Activated CD4-positive, alpha-beta T cell treated with anti-CD3 and anti-CD28 coated beads, Interleukin-2, amount 10 ng/mL, durations not matched to agents 7 days and 5 days (primary cell): ENCODE measurements at regions not wholly inside any gene's neighbourhood (a gene's known extent, or its start where the extent isn't known, plus 50 kb on each side); places are given as distances from the start of the nearest gene placed in this dataset.
"Not testable (repeated sequence)": the region's sequence is repeated elsewhere in the genome, so short reads cannot be mapped to it uniquely, and the experiment has no call there.

ENCODE experiments used
- CTCF ChIA-PET: fragments of 350-600 bp; sonication (Branson Sonifier 250); formaldehyde crosslinking; loops from one replicate; lab custom pipeline; 2021; ENCODE audit warnings: antibody characterized with exemption; lab: Charles Lee
- POLR2A ChIA-PET: fragments of 350-600 bp; sonication (Branson Sonifier 250); formaldehyde crosslinking; loops from one replicate; lab custom pipeline; 2021; ENCODE audit warnings: antibody characterized with exemption; lab: Charles Lee
- DNase-seq: peaks from one replicate; pipeline ENCODE4 v3.0.0-alpha.2; 2020
- H3K27ac Mint-ChIP-seq: one replicate; pipeline ENCODE4 v1.8.0; 2021; ENCODE audit warnings: mild to moderate bottlenecking, moderate library complexity, mixed read lengths
- H3K27me3 Mint-ChIP-seq: one replicate; pipeline ENCODE4 v1.8.0; 2021; ENCODE audit warnings: mixed read lengths
- H3K36me3 Mint-ChIP-seq: one replicate; pipeline ENCODE4 v1.8.0; 2021; ENCODE audit warnings: low read depth, mixed read lengths
- H3K4me1 Mint-ChIP-seq: one replicate; pipeline ENCODE4 v1.8.0; 2021; ENCODE audit warnings: mixed read lengths
- H3K4me3 Mint-ChIP-seq: one replicate; pipeline ENCODE4 v1.8.0; 2021; ENCODE audit warnings: mild to moderate bottlenecking, moderate library complexity, mixed read lengths
- H3K9me3 Mint-ChIP-seq: one replicate; pipeline ENCODE4 v1.8.0; 2021; ENCODE audit warnings: mixed read lengths

- H3K27ac Mint-ChIP-seq, H3K4me1 Mint-ChIP-seq, CTCF ChIA-PET, DNase-seq, POLR2A ChIA-PET, H3K27me3 Mint-ChIP-seq, H3K36me3 Mint-ChIP-seq, H3K4me3 Mint-ChIP-seq: not testable (repeated sequence)
- H3K9me3 Mint-ChIP-seq, result peaks cover 12% of the 10 kb centered on the region
These were observed 710.3 kb upstream of the INTU start for GRCh38 chr4:126922328-126922938.

DNA sequence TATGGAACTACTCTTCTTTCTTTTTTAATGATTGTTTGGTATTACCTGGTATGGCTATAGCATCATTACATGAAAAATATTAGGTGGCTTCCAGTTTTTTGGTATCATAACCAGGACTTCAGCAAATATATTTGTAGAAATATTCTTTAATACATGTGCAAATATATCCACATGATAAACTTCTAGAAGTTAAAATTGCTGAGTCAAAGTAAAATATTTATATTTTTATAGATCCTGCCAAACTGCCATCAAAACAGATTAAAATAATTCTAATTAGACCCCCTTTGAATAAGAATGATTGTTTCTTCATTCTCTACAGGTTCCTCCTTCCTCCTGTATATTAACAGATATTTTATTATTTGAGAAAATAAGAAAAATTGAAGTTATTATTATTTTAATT is 708.5 kb upstream of the INTU start:
- H3K4me3 Mint-ChIP-seq, result no peak overlapping the region
- peaks cover 8% of the 10 kb centered on the region for H3K9me3 Mint-ChIP-seq
- H3K27ac Mint-ChIP-seq, result no peak overlapping the region
- H3K27me3 Mint-ChIP-seq, result no peaks in the 10 kb centered on the region
- DNase-seq, result no peak
- ChIA-PET POLR2A (no interaction called here), CTCF (no interaction called here)
- H3K36me3 Mint-ChIP-seq, result no peaks in the 10 kb centered on the region
- H3K4me1 Mint-ChIP-seq, result no peaks in the 10 kb centered on the region

- CTCF ChIA-PET, H3K9me3 Mint-ChIP-seq, H3K27me3 Mint-ChIP-seq, H3K36me3 Mint-ChIP-seq, POLR2A ChIA-PET, H3K4me3 Mint-ChIP-seq, H3K27ac Mint-ChIP-seq, DNase-seq, H3K4me1 Mint-ChIP-seq: not testable (repeated sequence)
These were observed 702.7 kb upstream of the INTU start for GRCh38 chr4:126930059-126930458.

- no peaks in the 10 kb centered on the region for H3K27me3 Mint-ChIP-seq
- H3K4me3 Mint-ChIP-seq, result no peak overlapping the region
- H3K4me1 Mint-ChIP-seq, result no peaks in the 10 kb centered on the region
- DNase-seq, result no peak
- no peaks in the 10 kb centered on the region for H3K9me3 Mint-ChIP-seq
- H3K36me3 Mint-ChIP-seq, result no peaks in the 10 kb centered on the region
- ChIA-PET CTCF (no interaction called here), POLR2A (no interaction called here)
- H3K27ac Mint-ChIP-seq, result no peak overlapping the region
These were observed 697.0 kb upstream of the INTU start for GRCh38 chr4:126935801-126936200.

GRCh38 chr4:126937342-126937741 is 695.4 kb upstream of the INTU start:
- POLR2A ChIA-PET, result no interaction called here
- DNase-seq, result no peak
- Mint-ChIP-seq H3K9me3 (no peaks in the 10 kb centered on the region), H3K27ac (no peak overlapping the region), H3K4me1 (no peaks in the 10 kb centered on the region), H3K27me3 (no peaks in the 10 kb centered on the region), H3K4me3 (no peak overlapping the region), H3K36me3 (no peaks in the 10 kb centered on the region)
- CTCF ChIA-PET, result no interaction called here

DNA sequence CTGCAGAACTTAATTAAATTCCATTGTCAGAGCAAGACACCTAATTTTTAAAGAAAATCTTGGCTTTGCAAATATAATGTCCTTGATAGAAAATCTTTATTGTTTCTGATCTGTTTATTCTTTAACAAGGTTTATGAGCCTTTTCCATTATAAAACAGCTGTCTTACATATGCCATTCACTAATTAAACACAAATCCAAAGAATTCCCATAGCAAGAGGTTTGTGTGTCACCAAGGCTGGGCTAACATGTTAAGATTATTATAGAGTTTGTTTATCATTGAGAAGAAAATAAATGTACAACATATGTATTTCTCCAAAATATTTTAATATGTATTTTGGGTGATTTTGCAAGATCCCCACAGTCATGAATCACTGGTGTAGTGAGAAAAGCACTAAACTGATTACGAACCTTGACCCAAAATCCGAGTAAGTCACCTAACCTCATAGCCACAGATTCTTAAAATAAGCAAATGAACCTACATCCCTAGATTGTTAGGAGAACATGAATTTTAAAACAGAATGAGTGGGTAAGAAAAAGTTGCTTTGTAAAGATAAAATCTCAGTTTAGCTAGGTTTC is 694.8 kb upstream of the INTU start:
- CTCF ChIA-PET, result no interaction called here

DNA sequence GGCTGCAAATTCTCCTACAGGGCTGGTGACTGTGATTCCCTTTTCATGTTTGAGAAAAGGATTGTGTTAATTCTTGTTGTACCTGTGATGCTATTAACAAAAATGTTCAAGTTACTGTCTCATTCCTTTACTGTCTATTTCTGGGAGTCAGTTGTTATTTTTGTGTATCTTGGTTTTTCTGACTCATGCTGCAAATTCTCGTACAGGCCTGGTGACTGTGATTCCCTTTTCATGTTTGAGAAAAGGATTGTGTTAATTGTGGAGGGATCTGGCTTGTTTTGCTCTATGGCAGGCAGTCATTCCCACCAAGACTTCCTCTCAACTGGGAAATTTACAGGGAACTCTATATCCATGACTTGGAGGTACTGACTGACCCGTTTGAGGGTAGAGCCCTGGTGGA is 693.4 kb upstream of the INTU start:
- H3K9me3 Mint-ChIP-seq, result no peaks in the 10 kb centered on the region
- no peak overlapping the region for H3K4me3 Mint-ChIP-seq
- H3K27me3 Mint-ChIP-seq, result no peaks in the 10 kb centered on the region
- DNase-seq, result no peak
- no peak overlapping the region for H3K27ac Mint-ChIP-seq
- CTCF ChIA-PET, result no interaction called here
- no peaks in the 10 kb centered on the region for H3K36me3 Mint-ChIP-seq
- POLR2A ChIA-PET, result no interaction called here
- H3K4me1 Mint-ChIP-seq, result no peaks in the 10 kb centered on the region

More for the DNA sequence above, 694.8 kb upstream of the INTU start:
- POLR2A ChIA-PET, result no interaction called here
- Mint-ChIP-seq H3K36me3 (no peaks in the 10 kb centered on the region), H3K27ac (no peak overlapping the region), H3K27me3 (no peaks in the 10 kb centered on the region), H3K4me1 (no peaks in the 10 kb centered on the region), H3K4me3 (no peak overlapping the region), H3K9me3 (no peaks in the 10 kb centered on the region)
- DNase-seq, result no peak

- no peak for DNase-seq
- POLR2A ChIA-PET, result no interaction called here
- H3K27ac Mint-ChIP-seq, result no peak overlapping the region
- no peaks in the 10 kb centered on the region for H3K36me3 Mint-ChIP-seq
- no peaks in the 10 kb centered on the region for H3K4me1 Mint-ChIP-seq
- CTCF ChIA-PET, result no interaction called here
- no peak overlapping the region for H3K4me3 Mint-ChIP-seq
- no peaks in the 10 kb centered on the region for H3K27me3 Mint-ChIP-seq
- H3K9me3 Mint-ChIP-seq, result peaks cover 2% of the 10 kb centered on the region
These were observed 685.2 kb upstream of the INTU start for GRCh38 chr4:126947536-126947935.

- ChIA-PET CTCF (no interaction called here), POLR2A (no interaction called here)
- H3K4me3 Mint-ChIP-seq, result no peak overlapping the region
- H3K9me3 Mint-ChIP-seq, result no peaks in the 10 kb centered on the region
- no peaks in the 10 kb centered on the region for H3K4me1 Mint-ChIP-seq
- no peak for DNase-seq
- no peak overlapping the region for H3K27ac Mint-ChIP-seq
- no peaks in the 10 kb centered on the region for H3K27me3 Mint-ChIP-seq
- H3K36me3 Mint-ChIP-seq, result no peaks in the 10 kb centered on the region
These were observed 678.0 kb upstream of the INTU start for GRCh38 chr4:126954537-126955291.

GRCh38 chr4:126955292-126956183 is 677.2 kb upstream of the INTU start:
- ChIA-PET CTCF (no interaction called here), POLR2A (no interaction called here)
- no peak for DNase-seq
- Mint-ChIP-seq H3K27me3 (no peaks in the 10 kb centered on the region), H3K36me3 (no peaks in the 10 kb centered on the region), H3K9me3 (no peaks in the 10 kb centered on the region), H3K4me3 (no peak overlapping the region), H3K27ac (no peak overlapping the region), H3K4me1 (no peaks in the 10 kb centered on the region)

DNA sequence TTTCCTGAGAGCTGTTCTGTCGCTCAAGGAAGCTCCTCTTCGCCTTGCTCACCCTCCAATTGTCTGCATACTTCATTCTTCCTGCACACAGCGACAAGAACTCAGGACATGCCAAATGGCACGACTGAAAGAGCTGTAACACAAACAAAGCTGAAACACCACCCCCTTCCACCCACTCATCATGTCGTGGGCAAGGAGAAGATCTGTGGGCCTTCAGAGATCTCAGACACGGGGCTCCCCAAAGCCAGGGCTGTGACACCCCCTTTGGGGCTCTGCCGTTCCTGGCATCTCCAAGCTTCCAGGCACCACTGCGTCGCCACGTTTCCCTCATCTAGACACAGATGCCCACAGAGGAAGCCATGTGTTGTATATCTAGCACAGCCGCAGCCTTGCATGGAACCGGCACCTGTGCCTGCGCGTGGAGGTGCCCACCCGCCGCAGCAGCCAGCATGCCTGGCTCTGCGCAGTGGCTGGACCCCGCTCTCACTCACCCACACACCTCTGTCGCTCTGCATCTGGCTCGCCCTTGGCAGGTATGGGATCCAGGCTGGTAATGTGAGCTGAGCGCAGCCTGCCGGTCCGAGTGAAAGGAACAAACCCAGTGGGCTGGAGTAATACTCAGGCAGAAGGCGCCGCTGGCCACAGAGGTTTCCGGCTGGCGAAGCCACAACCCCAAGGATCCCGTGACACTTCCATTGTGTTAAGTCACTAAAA is 676.4 kb upstream of the INTU start:
- Mint-ChIP-seq H3K4me3 (no peak overlapping the region), H3K4me1 (no peaks in the 10 kb centered on the region), H3K27me3 (no peaks in the 10 kb centered on the region), H3K27ac (no peak overlapping the region), H3K36me3 (no peaks in the 10 kb centered on the region), H3K9me3 (no peaks in the 10 kb centered on the region)
- CTCF ChIA-PET, result no interaction called here
- DNase-seq, result no peak
- POLR2A ChIA-PET, result no interaction called here

DNA sequence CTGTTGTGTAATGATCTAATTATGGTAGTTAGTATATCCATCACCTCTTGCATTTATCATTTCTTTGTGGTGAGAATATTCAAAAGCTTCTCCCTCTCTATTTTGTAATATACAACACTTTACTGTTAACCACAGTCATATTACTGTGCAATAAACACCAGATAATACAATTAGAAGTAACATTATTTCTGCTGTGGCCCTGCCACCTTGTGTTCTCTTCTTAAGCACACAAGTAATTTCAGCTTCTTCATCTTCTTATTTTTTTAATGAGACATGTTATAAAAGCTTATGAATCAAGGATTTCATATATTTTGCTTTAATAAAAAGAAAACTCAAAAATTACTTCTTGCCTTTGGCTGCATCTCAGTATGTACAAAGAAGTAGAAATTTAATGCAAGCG is 675.2 kb upstream of the INTU start:
- ChIA-PET POLR2A (no interaction called here), CTCF (no interaction called here)
- Mint-ChIP-seq H3K4me3 (no peak overlapping the region), H3K4me1 (no peaks in the 10 kb centered on the region), H3K9me3 (no peaks in the 10 kb centered on the region), H3K27me3 (no peaks in the 10 kb centered on the region), H3K36me3 (no peaks in the 10 kb centered on the region), H3K27ac (no peak overlapping the region)
- no peak for DNase-seq
